ENCODE measurements at regions not wholly inside any gene's neighbourhood (a gene's known extent, or its start where the extent isn't known, plus 50 kb on each side); places are given as distances from the start of the nearest gene placed in this dataset.
"Not testable (repeated sequence)": the region's sequence is repeated elsewhere in the genome, so short reads cannot be mapped to it uniquely, and the experiment has no call there.

DNA sequence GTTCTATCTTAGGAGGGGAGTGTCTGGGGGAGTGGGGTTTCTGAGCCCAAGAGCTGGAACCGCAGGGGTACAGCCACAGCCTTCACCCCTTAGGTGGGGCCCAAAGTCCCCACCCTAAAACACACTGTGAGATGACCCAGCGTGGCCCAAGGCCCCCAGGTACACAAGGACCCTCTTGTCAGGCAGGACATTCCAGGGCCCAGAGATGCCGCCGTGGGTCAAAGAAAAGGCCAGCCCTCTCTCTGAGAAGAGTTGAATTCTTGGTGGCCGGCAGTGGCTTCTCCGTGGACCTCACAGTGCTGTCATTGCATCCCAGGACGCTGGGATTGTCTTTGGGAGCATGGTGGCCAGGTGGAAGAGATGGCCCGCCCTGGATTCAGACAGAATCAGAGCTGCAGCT is 176.3 kb upstream of the C1orf174 start:
- no peak overlapping the region for H3K27ac ChIP-seq
- H3K9me3 ChIP-seq (ENCODE audit: severe bottlenecking): peaks cover 6% of the 10 kb centered on the region
- no peaks in the 10 kb centered on the region for H3K27me3 ChIP-seq (ENCODE audit: insufficient read depth, low read depth, severe bottlenecking)
- H3K36me3 ChIP-seq: no peaks in the 10 kb centered on the region
- no peak overlapping the region for H3K4me3 ChIP-seq (ENCODE audit: low read depth, low read length)
- TF ChIP-seq, protein P1, sequence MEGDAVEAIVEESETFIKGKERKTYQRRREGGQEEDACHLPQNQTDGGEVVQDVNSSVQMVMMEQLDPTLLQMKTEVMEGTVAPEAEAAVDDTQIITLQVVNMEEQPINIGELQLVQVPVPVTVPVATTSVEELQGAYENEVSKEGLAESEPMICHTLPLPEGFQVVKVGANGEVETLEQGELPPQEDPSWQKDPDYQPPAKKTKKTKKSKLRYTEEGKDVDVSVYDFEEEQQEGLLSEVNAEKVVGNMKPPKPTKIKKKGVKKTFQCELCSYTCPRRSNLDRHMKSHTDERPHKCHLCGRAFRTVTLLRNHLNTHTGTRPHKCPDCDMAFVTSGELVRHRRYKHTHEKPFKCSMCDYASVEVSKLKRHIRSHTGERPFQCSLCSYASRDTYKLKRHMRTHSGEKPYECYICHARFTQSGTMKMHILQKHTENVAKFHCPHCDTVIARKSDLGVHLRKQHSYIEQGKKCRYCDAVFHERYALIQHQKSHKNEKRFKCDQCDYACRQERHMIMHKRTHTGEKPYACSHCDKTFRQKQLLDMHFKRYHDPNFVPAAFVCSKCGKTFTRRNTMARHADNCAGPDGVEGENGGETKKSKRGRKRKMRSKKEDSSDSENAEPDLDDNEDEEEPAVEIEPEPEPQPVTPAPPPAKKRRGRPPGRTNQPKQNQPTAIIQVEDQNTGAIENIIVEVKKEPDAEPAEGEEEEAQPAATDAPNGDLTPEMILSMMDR (IDR thresholded peaks at IDR 0.05; ENCODE audit: low read depth, low read length): no peak
- no peak for DNase-seq

DNA sequence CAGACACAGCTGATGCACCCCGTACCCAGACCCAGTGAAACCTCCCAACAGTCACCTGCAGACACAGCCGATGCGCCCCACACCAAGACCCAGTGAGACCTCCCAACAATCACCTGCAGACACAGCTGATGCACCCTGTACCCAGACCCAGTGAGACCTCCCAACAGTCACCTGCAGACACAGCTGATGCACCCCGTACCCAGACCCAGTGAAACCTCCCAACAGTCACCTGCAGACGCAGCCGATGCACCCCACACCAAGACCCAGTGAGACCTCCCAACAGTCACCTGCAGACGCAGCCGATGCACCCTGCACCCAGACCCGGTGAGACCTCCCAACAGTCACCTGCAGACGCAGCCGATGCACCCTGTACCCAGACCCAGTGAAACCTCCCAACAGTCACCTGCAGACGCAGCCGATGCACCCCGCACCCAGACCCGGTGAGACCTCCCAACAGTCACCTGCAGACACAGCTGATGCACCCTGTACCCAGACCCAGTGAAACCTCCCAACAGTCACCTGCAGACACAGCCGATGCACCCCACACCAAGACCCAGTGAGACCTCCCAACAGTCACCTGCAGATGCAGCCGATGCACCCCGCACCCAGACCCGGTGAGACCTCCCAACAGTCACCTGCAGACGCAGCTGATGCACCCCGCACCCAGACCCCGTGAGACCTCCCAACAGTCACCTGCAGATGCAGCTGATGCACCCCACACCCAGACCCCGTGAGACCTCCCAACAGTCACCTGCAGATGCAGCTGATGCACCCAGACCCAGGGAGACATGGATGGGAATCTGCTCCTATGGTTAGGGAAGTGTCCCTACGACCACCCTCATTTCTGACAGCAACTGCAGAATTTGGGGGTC is 178.3 kb upstream of the C1orf174 start:
- H3K4me3 ChIP-seq (ENCODE audit: low read depth, low read length); H3K27ac ChIP-seq; H3K9me3 ChIP-seq (ENCODE audit: severe bottlenecking); H3K27me3 ChIP-seq (ENCODE audit: insufficient read depth, low read depth, severe bottlenecking); DNase-seq; H3K36me3 ChIP-seq: not testable (repeated sequence)

DNA sequence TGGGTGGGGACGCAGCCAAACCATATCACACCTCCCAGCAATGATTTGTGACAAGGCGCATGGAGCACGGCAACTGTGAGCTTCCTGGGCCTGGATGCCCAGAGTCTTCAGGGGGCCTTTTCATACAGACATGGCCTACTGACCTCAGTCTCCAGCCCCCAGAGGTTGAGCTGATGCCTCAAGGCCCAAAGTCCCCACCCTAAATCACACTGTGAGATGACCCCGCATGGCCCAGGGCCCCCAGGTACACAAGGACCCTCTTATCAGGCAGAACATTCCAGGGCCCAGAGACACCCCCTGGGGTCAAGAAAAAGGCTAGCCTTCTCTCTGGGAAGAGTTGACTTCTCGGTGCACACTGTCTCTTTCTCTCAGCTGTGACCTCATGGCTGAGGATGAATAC is 179.7 kb upstream of the C1orf174 start:
- no peak for DNase-seq
- Histone ChIP-seq H3K36me3 (no peaks in the 10 kb centered on the region), H3K27me3 (ENCODE audit: insufficient read depth, low read depth, severe bottlenecking) (no peaks in the 10 kb centered on the region), H3K27ac (no peak overlapping the region), H3K9me3 (ENCODE audit: severe bottlenecking) (peaks cover 6% of the 10 kb centered on the region), H3K4me3 (ENCODE audit: low read depth, low read length) (no peak overlapping the region)
- TF ChIP-seq, protein P1 (IDR thresholded peaks at IDR 0.05; ENCODE audit: low read depth, low read length): no peak

DNA sequence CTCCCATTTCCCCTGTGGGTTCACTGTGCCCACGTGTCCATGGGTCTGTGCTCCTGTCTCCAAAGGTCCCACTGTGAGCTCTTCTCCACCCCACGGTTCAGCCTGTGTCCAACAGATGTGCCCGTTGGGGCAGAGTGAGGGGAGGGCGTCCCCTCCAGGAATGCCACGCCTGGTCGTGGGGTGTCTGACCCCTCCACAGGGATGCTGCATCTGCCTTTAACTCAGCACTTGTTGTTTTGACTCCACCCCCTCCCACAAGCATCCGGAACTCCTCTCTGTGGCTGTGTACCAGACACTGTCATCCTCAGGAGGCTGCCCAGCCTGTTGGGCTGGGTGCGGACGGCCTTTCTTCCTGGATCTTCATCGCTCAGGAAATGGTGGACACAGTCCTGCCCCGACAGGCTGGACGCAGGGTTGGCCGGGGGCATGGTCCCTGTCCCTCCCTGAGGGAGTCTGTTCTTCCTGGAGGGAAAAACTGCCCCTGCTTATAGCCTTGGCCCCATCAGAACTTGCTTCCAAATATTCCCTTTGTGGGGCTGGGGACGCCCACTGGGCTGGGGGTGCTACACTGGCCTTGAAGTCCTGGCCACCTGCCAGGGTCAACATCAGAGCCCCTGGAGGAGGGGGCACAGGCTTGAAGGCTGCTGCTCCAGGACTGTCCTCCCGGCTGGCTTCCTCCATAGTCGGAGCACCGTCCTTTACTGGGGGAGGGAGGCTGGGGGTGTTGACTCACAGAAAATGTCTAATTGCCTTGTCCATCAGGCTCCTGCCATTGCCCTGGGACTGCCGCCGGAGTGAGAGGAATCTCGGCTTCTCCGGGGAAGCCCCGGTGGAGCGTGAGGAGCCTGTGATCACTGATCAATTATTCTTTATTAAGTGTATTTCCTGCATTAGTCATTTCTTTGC is 182.0 kb upstream of the C1orf174 start:
- Histone ChIP-seq H3K27ac (no peak overlapping the region), H3K9me3 (ENCODE audit: severe bottlenecking) (peaks cover 6% of the 10 kb centered on the region), H3K36me3 (no peaks in the 10 kb centered on the region), H3K27me3 (ENCODE audit: insufficient read depth, low read depth, severe bottlenecking) (no peaks in the 10 kb centered on the region), H3K4me3 (ENCODE audit: low read depth, low read length) (no peak overlapping the region)
- no peak for DNase-seq
- TF ChIP-seq, protein P1 (IDR thresholded peaks at IDR 0.05; ENCODE audit: low read depth, low read length): no peak

DNA sequence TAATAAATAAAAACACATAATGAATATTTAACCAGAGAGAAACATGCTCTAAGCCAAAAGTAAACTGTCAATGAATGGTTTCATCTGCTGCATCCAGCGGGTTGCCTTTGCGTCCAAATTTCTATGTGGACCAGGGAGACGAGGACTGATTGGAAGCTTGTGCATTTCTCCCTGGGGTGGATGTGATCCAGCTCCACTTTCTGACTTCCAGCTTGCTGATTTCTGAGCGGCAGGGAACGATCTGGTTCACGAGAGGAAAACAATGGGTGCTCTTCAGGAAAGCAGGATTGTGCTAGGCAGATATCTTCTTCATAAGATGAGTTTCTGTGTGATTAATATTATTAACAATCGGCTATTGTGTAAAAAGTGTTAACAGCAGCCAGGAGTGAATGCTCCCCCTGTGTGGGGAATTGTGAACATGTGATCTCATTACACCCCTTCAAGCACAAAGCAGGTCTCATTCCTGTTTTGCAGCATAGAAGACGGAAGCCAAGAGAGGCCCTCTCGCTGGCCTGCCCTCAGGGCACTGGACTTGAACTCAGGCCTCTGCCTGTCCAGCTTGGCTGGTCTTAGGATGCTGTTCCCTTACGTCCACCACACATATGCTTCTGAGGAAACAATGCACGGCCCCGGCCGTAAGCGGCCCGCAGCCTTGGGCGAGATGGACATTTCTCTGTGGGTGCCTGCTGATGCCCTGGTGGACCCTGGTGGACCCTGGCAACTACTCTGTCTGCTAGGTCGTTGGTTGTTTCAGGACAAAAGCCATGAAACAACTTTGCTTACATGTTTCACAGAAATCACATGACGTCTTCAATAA is 183.4 kb upstream of the C1orf174 start:
- no peaks in the 10 kb centered on the region for H3K36me3 ChIP-seq

More for the DNA sequence above, 183.4 kb upstream of the C1orf174 start:
- TF ChIP-seq, protein P1 (IDR thresholded peaks at IDR 0.05; ENCODE audit: low read depth, low read length): no peak
- peaks cover 6% of the 10 kb centered on the region for H3K9me3 ChIP-seq (ENCODE audit: severe bottlenecking)
- no peaks in the 10 kb centered on the region for H3K27me3 ChIP-seq (ENCODE audit: insufficient read depth, low read depth, severe bottlenecking)
- no peak for DNase-seq
- no peak overlapping the region for H3K4me3 ChIP-seq (ENCODE audit: low read depth, low read length)
- H3K27ac ChIP-seq: no peak overlapping the region
